GM12878 (cell line): ENCODE measurements at regions not wholly inside any gene's neighbourhood (a gene's known extent, or its start where the extent isn't known, plus 50 kb on each side); places are given as distances from the start of the nearest gene placed in this dataset.

Experiments
- ATAC-seq: fragments of 200-7000 bp; cut with Tn5 transposase; 3 replicates; pipeline ENCODE4 v1.9.1; 2020; ENCODE audit warnings: mild to moderate bottlenecking, moderate library complexity
- BruUV-seq: library from RNA; stranded (reverse); fragments of 400-500 nt; replicated peaks from 2 replicates; lab custom pipeline; 2021; lab: Mats Ljungman, UMichigan
- CTCF ChIA-PET: fragments of 300-600 bp; sonication (Branson Sonifier 250); formaldehyde crosslinking; extraction: SDS; loops from one replicate; lab custom pipeline; 2021; ENCODE audit warnings: inconsistent platforms; lab: Yijun Ruan, JAX
- POLR2A ChIA-PET: fragments of 350-600 bp; formaldehyde crosslinking; extraction: SDS; loops from one replicate; lab custom pipeline; 2021; ENCODE audit warnings: inconsistent platforms; lab: Charles Lee
- RAD21 ChIA-PET: fragments of 300-600 bp; sonication (Branson Sonifier 250); formaldehyde crosslinking; loops from one replicate; lab custom pipeline; 2023; ENCODE audit warnings: antibody characterized with exemption; ENCODE audit not compliant: unreplicated experiment; lab: Charles Lee
- SMC1A ChIA-PET: fragments of 300-600 bp; sonication (Branson Sonifier 250); formaldehyde crosslinking; loops from one replicate; lab custom pipeline; 2023; ENCODE audit not compliant: unreplicated experiment, uncharacterized antibody; lab: Charles Lee
- DNase-seq: peaks from one replicate; pipeline ENCODE4 v3.0.0-alpha.2; 2011; ENCODE audit warnings: low read depth, low spot score
- FAIRE-seq: peaks from 3 replicates; lab custom pipeline; 2011; peaks lifted over from hg19 to GRCh38; lab: Jason Lieb, UNC
- H2AFZ ChIP-seq: 2 replicates; pipeline ENCODE4 v1.6.0; 2011; ENCODE audit warnings: low read depth, low read length, control low read depth; ENCODE audit not compliant: control insufficient read depth
- H3K27ac ChIP-seq: 2 replicates; pipeline ENCODE4 v1.5.1; 2011; ENCODE audit warnings: control low read depth; ENCODE audit not compliant: control insufficient read depth, insufficient read depth
- H3K27me3 ChIP-seq, 2 experiments: replicated peaks in 1 of 2; 2 replicates each; pipeline versions ENCODE4 v1.6.0 to v1.6.1; 2011; ENCODE audit warnings: low read length in 1 of 2; ENCODE audit not compliant: control insufficient read depth in 2 of 2, insufficient read depth in 2 of 2
- H3K36me3 ChIP-seq, 2 experiments: 2 replicates each; pipeline ENCODE4 v1.5.1; 2011; ENCODE audit warnings: low read length in 1 of 2; ENCODE audit not compliant: control insufficient read depth in 2 of 2, insufficient read depth in 2 of 2
- H3K4me1 ChIP-seq: 2 replicates; pipeline ENCODE4 v1.6.1; 2011; ENCODE audit warnings: mild to moderate bottlenecking, low read length, moderate library complexity, mixed read lengths; ENCODE audit not compliant: control insufficient read depth, insufficient read depth
- H3K4me2 ChIP-seq: 2 replicates; pipeline ENCODE4 v1.6.0; 2011; ENCODE audit warnings: control low read depth; ENCODE audit not compliant: control insufficient read depth, insufficient read depth
- H3K4me3 ChIP-seq: fragments of 200-600 bp; sonication (generic); 2 replicates; pipeline ENCODE4 v1.5.1; 2016
- H3K79me2 ChIP-seq: 2 replicates; pipeline ENCODE4 v1.6.0; 2011; ENCODE audit warnings: low read length; ENCODE audit not compliant: control insufficient read depth, insufficient read depth
- H3K9ac ChIP-seq: 2 replicates; pipeline ENCODE4 v1.8.0; 2011; ENCODE audit warnings: low read length, control low read depth, mixed read lengths; ENCODE audit not compliant: control insufficient read depth, insufficient read depth
- H3K9me3 ChIP-seq: replicated peaks from 3 replicates; pipeline ENCODE4 v1.5.1; 2011; ENCODE audit warnings: mild to moderate bottlenecking, low read length; ENCODE audit not compliant: control insufficient read depth, insufficient read depth
- H4K20me1 ChIP-seq: 2 replicates; pipeline ENCODE4 v1.6.0; 2011; ENCODE audit not compliant: control insufficient read depth, insufficient read depth
- CBFB ChIP-seq: IDR thresholded peaks from 2 replicates; pipeline ENCODE4 v1.6.1; 2016; ENCODE audit warnings: antibody characterized with exemption, low read depth
- ELK1 ChIP-seq: IDR thresholded peaks from 2 replicates; pipeline ENCODE4 v1.6.1; 2012; ENCODE audit warnings: low read depth, low read length, improper control_type of control experiment
- HDAC2 ChIP-seq: fragments of 200-600 bp; sonication (generic); IDR thresholded peaks from 2 replicates; pipeline ENCODE4 v1.6.1; 2017
- PML ChIP-seq: IDR thresholded peaks from 2 replicates; pipeline ENCODE4 v1.6.1; 2012; ENCODE audit warnings: low read length, inconsistent platforms
- RB1 ChIP-seq: fragments of 450-650 bp; formaldehyde crosslinking; IDR thresholded peaks from 2 replicates; pipeline ENCODE4 v1.6.1; 2017; ENCODE audit warnings: mild to moderate bottlenecking, borderline replicate concordance
- REST ChIP-seq: IDR thresholded peaks from 2 replicates; pipeline ENCODE4 v1.6.1; 2012; ENCODE audit warnings: mild to moderate bottlenecking, low read depth, low read length
- RUNX3 ChIP-seq: IDR thresholded peaks from 2 replicates; pipeline ENCODE4 v1.6.1; 2012; ENCODE audit warnings: low read length, inconsistent platforms
- SIX5 ChIP-seq: IDR thresholded peaks from 2 replicates; pipeline ENCODE4 v1.6.1; 2011; ENCODE audit warnings: mild to moderate bottlenecking, low read depth, low read length, moderate library complexity; ENCODE audit not compliant: severe bottlenecking
- TCF12 ChIP-seq: IDR thresholded peaks from 2 replicates; pipeline ENCODE4 v1.6.1; 2011; ENCODE audit warnings: low read depth, mild to moderate bottlenecking, low read length
- TCF7 ChIP-seq: IDR thresholded peaks from 2 replicates; pipeline ENCODE4 v1.6.1; 2014; ENCODE audit warnings: antibody characterized with exemption, borderline replicate concordance
- YBX1 ChIP-seq: fragments of 450-650 bp; IDR thresholded peaks from 2 replicates; pipeline ENCODE4 v1.6.1; 2016; ENCODE audit warnings: antibody characterized with exemption
- WGBS: methylation state at CpG from one replicate; pipeline ENCODE4 v1.1.6; 2016; ENCODE audit warnings: low lambda C conversion rate; ENCODE audit not compliant: insufficient replicate concordance, insufficient coverage; ENCODE audit errors: missing lambda C conversion rate; 5-methylcytosine and 5-hydroxymethylcytosine counted together
- in situ Hi-C: fragments of 300-500 bp; cut with MboI; formaldehyde crosslinking; loops from 9 replicates; pipeline ENCODE4 v1.14.3; 2018; ENCODE audit warnings: mixed read lengths
- intact Hi-C: fragments of 100-400 bp; cut with micrococcal nuclease; formaldehyde crosslinking; loops from one replicate; pipeline ENCODE4 v1.14.2; 2022; ENCODE audit not compliant: unreplicated experiment
- TF ChIP-seq, protein P1 (sequence below): IDR thresholded peaks from 2 replicates; pipeline ENCODE4 v1.6.1; 2011; ENCODE audit warnings: low read depth, mild to moderate bottlenecking, low read length, moderate library complexity, borderline replicate concordance; ENCODE audit errors: extremely low read depth

GRCh38 chr3:145900056-145900829 is 260.7 kb downstream of the PLOD2 start (continued):
- TF ChIP-seq TCF12 = peak; percentile 68
- 0 out of 2 replicates have a peak, but pooled peaks have one; percentile 28 for TF ChIP-seq RUNX3
- TF ChIP-seq, protein P1, sequence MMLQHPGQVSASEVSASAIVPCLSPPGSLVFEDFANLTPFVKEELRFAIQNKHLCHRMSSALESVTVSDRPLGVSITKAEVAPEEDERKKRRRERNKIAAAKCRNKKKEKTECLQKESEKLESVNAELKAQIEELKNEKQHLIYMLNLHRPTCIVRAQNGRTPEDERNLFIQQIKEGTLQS = no peak
- TF ChIP-seq YBX1 = no peak

- H3K27me3 ChIP-seq = no peaks in the 10 kb centered on the region
- no TSS peak for BruUV-seq
- DNase-seq (no peak), ATAC-seq (no peak), FAIRE-seq (no peak)
- intact Hi-C loops (no loop called here), in situ Hi-C loops (no loop called here)
- ChIA-PET SMC1A (interaction anchor here (1.1 to 1.4 kb wide), 2 partner anchors 47 to 88 kb away, joined by 3 to 4 read pairs; no protein-coding TSS in a partner anchor), POLR2A (no interaction called here), RAD21 (interaction anchor here (0.9 kb wide), 1 partner anchor 84 kb away, joined by 3 read pairs; no protein-coding TSS in a partner anchor), CTCF (interaction anchor here (0.6 to 1.0 kb wide), 2 partner anchors 110 to 163 kb away, joined by 3 read pairs; no protein-coding TSS in a partner anchor)
- TF ChIP-seq TCF7 = no peak
- no peak for TF ChIP-seq ELK1
- TF ChIP-seq CBFB = no peak
- TF ChIP-seq SIX5 = no peak
- no peak for TF ChIP-seq HDAC2
- TF ChIP-seq PML = no peak
- TF ChIP-seq REST = no peak
- TF ChIP-seq RB1 = no peak
- H3K27ac ChIP-seq = no peak overlapping the region
- H2AFZ ChIP-seq = no peak overlapping the region
- H4K20me1 ChIP-seq = no peaks in the 10 kb centered on the region
- 88% methylated on average over 1 of the region's 1 CpG for whole genome bisulfite sequencing
- no peak overlapping the region for H3K4me2 ChIP-seq
- no peaks in the 10 kb centered on the region for H3K79me2 ChIP-seq
- H3K4me3 ChIP-seq = no peak overlapping the region
- no peaks in the 10 kb centered on the region for H3K4me1 ChIP-seq
- H3K36me3 ChIP-seq = no peaks in the 10 kb centered on the region
- H3K9ac ChIP-seq = no peak overlapping the region
- no peaks in the 10 kb centered on the region for H3K9me3 ChIP-seq
These were observed 258.8 kb downstream of the PLOD2 start for GRCh38 chr3:145902166-145902565.
